ENCODE measurements at regions not wholly inside any gene's neighbourhood (a gene's known extent, or its start where the extent isn't known, plus 50 kb on each side); places are given as distances from the start of the nearest gene placed in this dataset.

DNA sequence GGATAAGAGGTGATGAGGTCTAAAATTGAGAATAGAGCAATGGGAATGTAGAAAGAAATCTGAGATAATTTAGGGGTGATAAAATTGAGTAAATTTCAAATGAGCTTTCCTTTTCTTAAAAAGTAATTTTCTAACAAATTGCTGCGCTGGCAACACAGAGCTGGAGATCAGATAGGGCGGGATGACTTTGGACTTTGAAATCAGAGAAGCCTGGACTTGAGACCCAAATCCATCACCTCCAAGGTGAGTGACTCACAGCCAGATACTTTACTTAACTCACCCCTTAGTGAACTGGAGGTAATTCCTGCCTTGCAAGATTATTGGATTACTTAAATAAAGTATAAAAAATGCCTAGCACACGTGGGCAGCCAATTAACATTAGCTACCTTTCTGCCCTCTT, 80.8 kb downstream of the P2RY1 start:
- Mint-ChIP-seq H3K27ac (ENCODE audit: unreplicated experiment) (no peak overlapping the region), H3K4me1 (ENCODE audit: low read depth, unreplicated experiment) (no peaks in the 10 kb centered on the region), H3K36me3 (ENCODE audit: unreplicated experiment) (no peaks in the 10 kb centered on the region), H3K4me3 (ENCODE audit: unreplicated experiment) (no peak overlapping the region), H3K9me3 (ENCODE audit: unreplicated experiment) (no peaks in the 10 kb centered on the region), H3K27me3 (ENCODE audit: unreplicated experiment) (no peaks in the 10 kb centered on the region)
- TF ChIP-seq, protein P1, sequence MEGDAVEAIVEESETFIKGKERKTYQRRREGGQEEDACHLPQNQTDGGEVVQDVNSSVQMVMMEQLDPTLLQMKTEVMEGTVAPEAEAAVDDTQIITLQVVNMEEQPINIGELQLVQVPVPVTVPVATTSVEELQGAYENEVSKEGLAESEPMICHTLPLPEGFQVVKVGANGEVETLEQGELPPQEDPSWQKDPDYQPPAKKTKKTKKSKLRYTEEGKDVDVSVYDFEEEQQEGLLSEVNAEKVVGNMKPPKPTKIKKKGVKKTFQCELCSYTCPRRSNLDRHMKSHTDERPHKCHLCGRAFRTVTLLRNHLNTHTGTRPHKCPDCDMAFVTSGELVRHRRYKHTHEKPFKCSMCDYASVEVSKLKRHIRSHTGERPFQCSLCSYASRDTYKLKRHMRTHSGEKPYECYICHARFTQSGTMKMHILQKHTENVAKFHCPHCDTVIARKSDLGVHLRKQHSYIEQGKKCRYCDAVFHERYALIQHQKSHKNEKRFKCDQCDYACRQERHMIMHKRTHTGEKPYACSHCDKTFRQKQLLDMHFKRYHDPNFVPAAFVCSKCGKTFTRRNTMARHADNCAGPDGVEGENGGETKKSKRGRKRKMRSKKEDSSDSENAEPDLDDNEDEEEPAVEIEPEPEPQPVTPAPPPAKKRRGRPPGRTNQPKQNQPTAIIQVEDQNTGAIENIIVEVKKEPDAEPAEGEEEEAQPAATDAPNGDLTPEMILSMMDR (IDR thresholded peaks at IDR 0.05; ENCODE audit: partially characterized antibody, unreplicated experiment), result no peak
- no peak for DNase-seq

- TF ChIP-seq, protein P1 (IDR thresholded peaks at IDR 0.05; ENCODE audit: partially characterized antibody, unreplicated experiment), result no peak
- Mint-ChIP-seq H3K9me3 (ENCODE audit: unreplicated experiment) (no peaks in the 10 kb centered on the region), H3K4me3 (ENCODE audit: unreplicated experiment) (no peak overlapping the region), H3K4me1 (ENCODE audit: low read depth, unreplicated experiment) (no peaks in the 10 kb centered on the region), H3K36me3 (ENCODE audit: unreplicated experiment) (no peaks in the 10 kb centered on the region), H3K27me3 (ENCODE audit: unreplicated experiment) (no peaks in the 10 kb centered on the region), H3K27ac (ENCODE audit: unreplicated experiment) (no peak overlapping the region)
- no peak for DNase-seq
These were observed 81.9 kb downstream of the P2RY1 start for GRCh38 chr3:152916753-152917279.

- TF ChIP-seq, protein P1 (IDR thresholded peaks at IDR 0.05; ENCODE audit: partially characterized antibody, unreplicated experiment), result no peak
- no peaks in the 10 kb centered on the region for H3K9me3 Mint-ChIP-seq (ENCODE audit: unreplicated experiment)
- no peak overlapping the region for H3K4me3 Mint-ChIP-seq (ENCODE audit: unreplicated experiment)
These were observed 86.4 kb downstream of the P2RY1 start for GRCh38 chr3:152921351-152921750.

GRCh38 chr3:152922554-152922953, 87.6 kb downstream of the P2RY1 start:
- Mint-ChIP-seq H3K4me1 (ENCODE audit: low read depth, unreplicated experiment) (no peaks in the 10 kb centered on the region), H3K27me3 (ENCODE audit: unreplicated experiment) (no peaks in the 10 kb centered on the region), H3K27ac (ENCODE audit: unreplicated experiment) (no peak overlapping the region), H3K4me3 (ENCODE audit: unreplicated experiment) (no peak overlapping the region), H3K9me3 (ENCODE audit: unreplicated experiment) (no peaks in the 10 kb centered on the region), H3K36me3 (ENCODE audit: unreplicated experiment) (no peaks in the 10 kb centered on the region)
- no peak for DNase-seq
- TF ChIP-seq, protein P1 (IDR thresholded peaks at IDR 0.05; ENCODE audit: partially characterized antibody, unreplicated experiment), result no peak

More at GRCh38 chr3:152921351-152921750, 86.4 kb downstream of the P2RY1 start:
- Mint-ChIP-seq H3K27ac (ENCODE audit: unreplicated experiment) (no peak overlapping the region), H3K27me3 (ENCODE audit: unreplicated experiment) (no peaks in the 10 kb centered on the region), H3K4me1 (ENCODE audit: low read depth, unreplicated experiment) (no peaks in the 10 kb centered on the region), H3K36me3 (ENCODE audit: unreplicated experiment) (no peaks in the 10 kb centered on the region)
- no peak for DNase-seq

GRCh38 chr3:152927131-152927530, 92.2 kb downstream of the P2RY1 start:
- H3K36me3 Mint-ChIP-seq (ENCODE audit: unreplicated experiment), result no peaks in the 10 kb centered on the region
- no peak overlapping the region for H3K4me3 Mint-ChIP-seq (ENCODE audit: unreplicated experiment)
- H3K4me1 Mint-ChIP-seq (ENCODE audit: low read depth, unreplicated experiment), result no peaks in the 10 kb centered on the region
- H3K9me3 Mint-ChIP-seq (ENCODE audit: unreplicated experiment), result no peaks in the 10 kb centered on the region
- TF ChIP-seq, protein P1 (IDR thresholded peaks at IDR 0.05; ENCODE audit: partially characterized antibody, unreplicated experiment), result no peak
- no peak overlapping the region for H3K27ac Mint-ChIP-seq (ENCODE audit: unreplicated experiment)
- no peaks in the 10 kb centered on the region for H3K27me3 Mint-ChIP-seq (ENCODE audit: unreplicated experiment)
- DNase-seq, result no peak
